Neural cell (in vitro differentiated cells): ENCODE measurements at regions not wholly inside any gene's neighbourhood (a gene's known extent, or its start where the extent isn't known, plus 50 kb on each side); places are given as distances from the start of the nearest gene placed in this dataset.

Source experiments
- H2AFZ ChIP-seq: fragments of 200-600, 300-800 bp; sonication (generic), shearing (Covaris generic); 2 replicates; pipeline ENCODE4 v1.6.0; 2014; ENCODE audit warnings: low read depth, mild to moderate bottlenecking, antibody characterized with exemption, low read length, moderate library complexity
- H3F3A ChIP-seq: fragments of 200-600 bp; shearing (Covaris generic); 2 replicates; pipeline ENCODE4 v1.6.1; 2016; ENCODE audit warnings: mild to moderate bottlenecking, moderate library complexity, mixed read lengths, antibody characterized with exemption, low read length; ENCODE audit not compliant: insufficient read depth, poor library complexity, severe bottlenecking
- H3K27ac ChIP-seq: fragments of 200-600, 300-800 bp; sonication (generic), shearing (Covaris generic); 2 replicates; pipeline ENCODE4 v1.5.1; 2014; ENCODE audit warnings: mild to moderate bottlenecking, low read length, moderate library complexity
- H3K27me3 ChIP-seq: fragments of 300-800, 200-600 bp; sonication (generic), shearing (Covaris generic); 2 replicates; pipeline ENCODE4 v1.6.0; 2014; ENCODE audit warnings: mild to moderate bottlenecking, low read depth, low read length, moderate library complexity; ENCODE audit not compliant: insufficient read depth
- H3K36me3 ChIP-seq: fragments of 300-800, 200-600 bp; sonication (generic), shearing (Covaris generic); 2 replicates; pipeline ENCODE4 v1.5.1; 2014; ENCODE audit warnings: mild to moderate bottlenecking, antibody characterized with exemption, low read length, moderate library complexity; ENCODE audit not compliant: insufficient read depth
- H3K4me2 ChIP-seq: fragments of 300-800, 200-600 bp; sonication (generic), shearing (Covaris generic); 2 replicates; pipeline ENCODE4 v1.6.0; 2014; ENCODE audit warnings: mild to moderate bottlenecking, low read length
- H3K4me3 ChIP-seq: fragments of 300-800, 200-600 bp; sonication (generic), shearing (Covaris generic); 2 replicates; pipeline ENCODE4 v1.5.1; 2014; ENCODE audit warnings: mild to moderate bottlenecking, low read length, moderate library complexity
- H3K79me2 ChIP-seq: fragments of 200-600 bp; shearing (Covaris generic); replicated peaks from 2 replicates; pipeline ENCODE4 v1.6.0; 2014; ENCODE audit warnings: mild to moderate bottlenecking, low read length, moderate library complexity; ENCODE audit not compliant: insufficient read depth
- H3K9ac ChIP-seq: fragments of 300-800, 200-600 bp; sonication (generic), shearing (Covaris generic); 2 replicates; pipeline ENCODE4 v1.6.1; 2016; ENCODE audit warnings: mild to moderate bottlenecking, low read length, mixed read lengths
- H3K9me2 ChIP-seq: fragments of 200-600 bp; shearing (Covaris generic); 2 replicates; pipeline ENCODE4 v1.6.1; 2016; ENCODE audit warnings: mild to moderate bottlenecking, low read length, mixed read lengths; ENCODE audit not compliant: insufficient read depth
- H3K9me3 ChIP-seq: fragments of 200-600, 300-800 bp; sonication (generic), shearing (Covaris generic); 2 replicates; pipeline ENCODE4 v1.6.1; 2016; ENCODE audit warnings: mild to moderate bottlenecking, mixed run types, low read length, moderate library complexity, mixed read lengths
- H4K20me1 ChIP-seq: fragments of 200-600 bp; shearing (Covaris generic); 2 replicates; pipeline ENCODE4 v1.6.1; 2016; ENCODE audit warnings: mild to moderate bottlenecking, mixed run types; ENCODE audit not compliant: insufficient read depth
- CTCF ChIP-seq: fragments of 450-650 bp; IDR thresholded peaks from 2 replicates; pipeline ENCODE4 v1.5.1; 2014; ENCODE audit warnings: antibody characterized with exemption, mild to moderate bottlenecking, moderate library complexity; ENCODE audit not compliant: poor library complexity, severe bottlenecking
- EP300 ChIP-seq: fragments of 450-650 bp; conservative IDR thresholded peaks from 2 replicates; pipeline ENCODE4 v1.6.1; 2014; ENCODE audit warnings: antibody characterized with exemption, mild to moderate bottlenecking, moderate library complexity; ENCODE audit not compliant: poor library complexity, severe bottlenecking
- EZH2 ChIP-seq: fragments of 200-600, 300-800 bp; shearing (Covaris generic), sonication (generic); IDR thresholded peaks from 2 replicates; pipeline ENCODE4 v1.6.1; 2014; ENCODE audit warnings: antibody characterized with exemption, low read length, borderline replicate concordance, mild to moderate bottlenecking; ENCODE audit not compliant: insufficient read depth, poor library complexity, severe bottlenecking
- MXI1 ChIP-seq: fragments of 450-650 bp; conservative IDR thresholded peaks from 2 replicates; pipeline ENCODE4 v1.6.1; 2014; ENCODE audit warnings: antibody characterized with exemption, mild to moderate bottlenecking; ENCODE audit not compliant: poor library complexity, severe bottlenecking
- POLR2AphosphoS5 ChIP-seq: IDR thresholded peaks from 2 replicates; pipeline ENCODE4 v1.6.1; 2012
- RAD21 ChIP-seq: fragments of 450-650 bp; conservative IDR thresholded peaks from 2 replicates; pipeline ENCODE4 v1.6.1; 2014; ENCODE audit warnings: antibody characterized with exemption, mild to moderate bottlenecking, moderate library complexity
- REST ChIP-seq: IDR thresholded peaks from 2 replicates; pipeline ENCODE4 v1.6.1; 2012; ENCODE audit warnings: borderline replicate concordance
- SMC3 ChIP-seq: fragments of 450-650 bp; conservative IDR thresholded peaks from 2 replicates; pipeline ENCODE4 v1.6.1; 2014; ENCODE audit warnings: antibody characterized with exemption, mild to moderate bottlenecking, moderate library complexity; ENCODE audit not compliant: poor library complexity
- TAF1 ChIP-seq: IDR thresholded peaks from 2 replicates; pipeline ENCODE4 v1.6.1; 2012; ENCODE audit warnings: low read depth

GRCh38 chr17:6325051-6325450 lies 109.9 kb downstream of the AIPL1 start:
- no peak overlapping the region for H3K27ac ChIP-seq
- no peaks in the 10 kb centered on the region for H3K79me2 ChIP-seq
- no peaks in the 10 kb centered on the region for H3K9me3 ChIP-seq
- no peak overlapping the region for H3K4me2 ChIP-seq
- H3F3A ChIP-seq: no peaks in the 10 kb centered on the region
- no peak overlapping the region for H2AFZ ChIP-seq
- no peaks in the 10 kb centered on the region for H4K20me1 ChIP-seq
- H3K9ac ChIP-seq: no peak overlapping the region
- no peak for TF ChIP-seq RAD21
- TF ChIP-seq CTCF: no peak
- no peak for TF ChIP-seq POLR2AphosphoS5
- no peak for TF ChIP-seq MXI1
- no peak for TF ChIP-seq SMC3
- TF ChIP-seq EP300: no peak
- TF ChIP-seq EZH2: no peak
- no peak for TF ChIP-seq REST
- no peak for TF ChIP-seq TAF1
- no peaks in the 10 kb centered on the region for H3K9me2 ChIP-seq
- H3K36me3 ChIP-seq: no peaks in the 10 kb centered on the region
- no peak overlapping the region for H3K4me3 ChIP-seq
- H3K27me3 ChIP-seq: no peaks in the 10 kb centered on the region

- Histone ChIP-seq H4K20me1 (no peaks in the 10 kb centered on the region), H3K9me2 (no peaks in the 10 kb centered on the region), H3K9ac (no peak overlapping the region), H3K79me2 (no peaks in the 10 kb centered on the region), H3K9me3 (no peaks in the 10 kb centered on the region), H3F3A (no peaks in the 10 kb centered on the region), H3K27me3 (no peaks in the 10 kb centered on the region), H3K27ac (no peak overlapping the region), H3K4me2 (no peak overlapping the region), H3K4me3 (no peak overlapping the region), H3K36me3 (no peaks in the 10 kb centered on the region), H2AFZ (no peak overlapping the region)
- TF ChIP-seq RAD21 (no peak), EP300 (no peak), TAF1 (no peak), EZH2 (no peak), REST (no peak), SMC3 (no peak), CTCF (no peak), POLR2AphosphoS5 (no peak), MXI1 (no peak)
These were observed 111.1 kb downstream of the AIPL1 start for GRCh38 chr17:6323626-6324356.
